Fibroblast of skin of abdomen (primary cell): ENCODE measurements at regions not wholly inside any gene's neighbourhood (a gene's known extent, or its start where the extent isn't known, plus 50 kb on each side); places are given as distances from the start of the nearest gene placed in this dataset.
"Not testable (repeated sequence)": the region's sequence is repeated elsewhere in the genome, so short reads cannot be mapped to it uniquely, and the experiment has no call there.

Experiments used
- DNase-seq: peaks from one replicate; pipeline ENCODE4 v3.0.0-alpha.2; 2013

GRCh38 chr12:114500775-114501473, 95.0 kb upstream of the TBX5 start:
- no peak for DNase-seq

GRCh38 chr12:114500131-114500530, 94.2 kb upstream of the TBX5 start:
- peak; percentile 41 for DNase-seq

- DNase-seq: peak; percentile 75
Observed at GRCh38 chr12:114499338-114499737, 93.4 kb upstream of the TBX5 start.

GRCh38 chr12:114491916-114492315, 86.0 kb upstream of the TBX5 start:
- DNase-seq: no peak

- DNase-seq: not testable (repeated sequence)
Observed at GRCh38 chr12:114484822-114485459, 79.0 kb upstream of the TBX5 start.

GRCh38 chr12:114483996-114484395, 78.1 kb upstream of the TBX5 start:
- DNase-seq: no peak

GRCh38 chr12:114481200-114481535, 75.2 kb upstream of the TBX5 start:
- DNase-seq: no peak

- DNase-seq: peak; percentile 44
Observed at GRCh38 chr12:114480337-114481199, 74.6 kb upstream of the TBX5 start.

GRCh38 chr12:114479831-114480230, 73.9 kb upstream of the TBX5 start:
- DNase-seq: no peak

GRCh38 chr12:114478865-114479264, 72.9 kb upstream of the TBX5 start:
- no peak for DNase-seq

- DNase-seq: no peak
Observed at GRCh38 chr12:114477989-114478395, 72.0 kb upstream of the TBX5 start.

- peak; percentile 47 for DNase-seq
Observed at GRCh38 chr12:114476159-114476558, 70.2 kb upstream of the TBX5 start.

GRCh38 chr12:114473717-114474116, 67.8 kb upstream of the TBX5 start:
- DNase-seq: no peak

GRCh38 chr12:114473018-114473417, 67.1 kb upstream of the TBX5 start:
- DNase-seq: no peak

GRCh38 chr12:114457620-114458019, 51.7 kb upstream of the TBX5 start:
- DNase-seq: no peak
